H1 (cell line): ENCODE measurements at regions not wholly inside any gene's neighbourhood (a gene's known extent, or its start where the extent isn't known, plus 50 kb on each side); places are given as distances from the start of the nearest gene placed in this dataset.

Source experiments
- CTCF ChIA-PET: fragments of 300-600 bp; sonication (Branson Sonifier 250); formaldehyde crosslinking; loops from one replicate; lab custom pipeline; 2021; ENCODE audit not compliant: partially characterized antibody; lab: Charles Lee
- POLR2A ChIA-PET: fragments of 300-600 bp; sonication (Branson Sonifier 250); formaldehyde crosslinking; loops from one replicate; lab custom pipeline; 2021; ENCODE audit warnings: inconsistent platforms; ENCODE audit not compliant: partially characterized antibody; lab: Charles Lee
- DNase-seq, 2 experiments: peaks; one replicate each; pipeline versions ENCODE4 v3.0.0 to v3.0.0-alpha.2; 2010 to 2022; ENCODE audit warnings: low spot score in 2 of 2, low read depth in 1 of 2, mixed read lengths in 1 of 2
- FAIRE-seq: peaks from 2 replicates; lab custom pipeline; 2011; peaks lifted over from hg19 to GRCh38; lab: Jason Lieb, UNC
- H2AFZ ChIP-seq: 2 replicates; pipeline ENCODE4 v1.8.1; 2012; ENCODE audit warnings: low read length, inconsistent platforms
- H2AK5ac ChIP-seq: 2 replicates; pipeline ENCODE4 v1.6.1; 2013; ENCODE audit warnings: low read depth, low read length
- H2BK120ac ChIP-seq: replicated peaks from 2 replicates; pipeline ENCODE3; 2013; ENCODE audit warnings: low read depth, low read length, inconsistent platforms
- H2BK12ac ChIP-seq: 2 replicates; pipeline ENCODE4 v1.6.1; 2013; ENCODE audit warnings: low read depth, low read length
- H2BK15ac ChIP-seq: 2 replicates; pipeline ENCODE4 v1.6.1; 2013; ENCODE audit warnings: low read length
- H2BK20ac ChIP-seq: 2 replicates; pipeline ENCODE4 v1.6.1; 2013; ENCODE audit warnings: low read length
- H2BK5ac ChIP-seq: 2 replicates; pipeline ENCODE4 v1.6.1; 2013; ENCODE audit warnings: low read depth, low read length
- H3K14ac ChIP-seq: 2 replicates; pipeline ENCODE4 v1.6.1; 2013; ENCODE audit warnings: inconsistent platforms; ENCODE audit not compliant: insufficient read length
- H3K18ac ChIP-seq: 2 replicates; pipeline ENCODE4 v1.6.1; 2013; ENCODE audit warnings: low read length; ENCODE audit errors: extremely low read depth
- H3K23ac ChIP-seq: 2 replicates; pipeline ENCODE4 v1.6.1; 2013; ENCODE audit warnings: inconsistent platforms; ENCODE audit not compliant: insufficient read length
- H3K23me2 ChIP-seq: 2 replicates; pipeline ENCODE4 v1.6.1; 2013; ENCODE audit warnings: low read depth, low read length
- H3K27ac ChIP-seq: 2 replicates; pipeline ENCODE4 v1.6.1; 2011; ENCODE audit warnings: low read depth, low read length, inconsistent platforms
- H3K27me3 ChIP-seq, 4 experiments: replicated peaks in 1 of 4; 1 replicate in 1 of 4; 2 replicates in 3 of 4; pipeline versions ENCODE4 v1.6.1 to v1.8.1; 2011 to 2013; ENCODE audit warnings: low read length in 3 of 4, mild to moderate bottlenecking in 3 of 4, inconsistent platforms in 2 of 4, mixed read lengths in 2 of 4, moderate library complexity in 1 of 4; ENCODE audit not compliant: control insufficient read depth in 3 of 4, insufficient read depth in 3 of 4; ENCODE audit errors: extremely low read depth in 1 of 4
- H3K36me3 ChIP-seq, 4 experiments: 2 replicates each; pipeline versions ENCODE4 v1.6.1 to v1.8.1; 2011 to 2013; ENCODE audit warnings: mild to moderate bottlenecking in 4 of 4, low read length in 3 of 4, moderate library complexity in 2 of 4, control low read depth in 1 of 4, inconsistent platforms in 1 of 4; ENCODE audit not compliant: insufficient read depth in 4 of 4, control insufficient read depth in 2 of 4
- H3K4ac ChIP-seq: replicated peaks from 2 replicates; pipeline ENCODE3; 2013; ENCODE audit warnings: low read length, low read depth, mixed read lengths, inconsistent platforms; ENCODE audit not compliant: insufficient read length
- H3K4me1 ChIP-seq, 4 experiments: replicated peaks in 1 of 4; 1 replicate in 1 of 4; 2 replicates in 3 of 4; pipeline versions ENCODE4 v1.6.1 to v1.8.1; 2011 to 2013; ENCODE audit warnings: low read length in 3 of 4, inconsistent platforms in 2 of 4, mixed read lengths in 1 of 4; ENCODE audit not compliant: insufficient read depth in 4 of 4, control insufficient read depth in 3 of 4
- H3K4me2 ChIP-seq, 2 experiments: 2 replicates each; pipeline versions ENCODE4 v1.6.1 to v1.8.1; 2011 to 2013; ENCODE audit warnings: low read depth in 2 of 2, low read length in 2 of 2, control low read depth in 1 of 2, inconsistent platforms in 1 of 2, mild to moderate bottlenecking in 1 of 2; ENCODE audit not compliant: insufficient read depth in 1 of 2
- H3K4me3 ChIP-seq, 4 experiments: fragments of 200-600, 300-600 bp in 1 of 4; sonication (generic), shearing (Covaris generic), sonication (Bioruptor Twin) in 1 of 4; 2 replicates each; pipeline versions ENCODE4 v1.5.1 to v1.8.1; 2011 to 2016; ENCODE audit warnings: low read length in 4 of 4, low read depth in 3 of 4, control low read depth in 2 of 4, inconsistent platforms in 2 of 4, mild to moderate bottlenecking in 2 of 4, mixed read lengths in 1 of 4, moderate library complexity in 1 of 4; ENCODE audit not compliant: insufficient read depth in 2 of 4; ENCODE audit errors: extremely low read depth in 1 of 4
- H3K56ac ChIP-seq: replicated peaks from 2 replicates; pipeline ENCODE3; 2013; ENCODE audit warnings: low read depth, mild to moderate bottlenecking, mixed read lengths, low read length, inconsistent platforms; ENCODE audit not compliant: insufficient read length
- H3K79me1 ChIP-seq: 2 replicates; pipeline ENCODE4 v1.6.1; 2013; ENCODE audit warnings: low read depth, low read length, control low read depth
- H3K79me2 ChIP-seq, 2 experiments: 2 replicates each; pipeline versions ENCODE4 v1.6.1 to v1.8.1; 2012 to 2013; ENCODE audit warnings: low read length in 2 of 2, mild to moderate bottlenecking in 2 of 2, inconsistent platforms in 1 of 2; ENCODE audit not compliant: insufficient read depth in 2 of 2, control insufficient read depth in 1 of 2
- H3K9ac ChIP-seq, 4 experiments: replicated peaks in 1 of 4; 1 replicate in 1 of 4; 2 replicates in 3 of 4; pipeline versions ENCODE4 v1.6.1 to v1.8.1; 2011 to 2013; ENCODE audit warnings: low read depth in 3 of 4, low read length in 3 of 4, control low read depth in 2 of 4, mild to moderate bottlenecking in 2 of 4, moderate library complexity in 2 of 4, inconsistent platforms in 1 of 4; ENCODE audit errors: extremely low read depth in 1 of 4
- H3K9me3 ChIP-seq, 2 experiments: 2 replicates each; pipeline versions ENCODE4 v1.6.1 to v1.8.1; 2012 to 2013; ENCODE audit warnings: mild to moderate bottlenecking in 2 of 2, moderate library complexity in 2 of 2, control low read depth in 1 of 2, inconsistent platforms in 1 of 2, low read depth in 1 of 2, low read length in 1 of 2, mixed read lengths in 1 of 2; ENCODE audit not compliant: insufficient read depth in 2 of 2
- H4K20me1 ChIP-seq, 2 experiments: replicated peaks in 1 of 2; 2 replicates each; pipeline versions ENCODE3 to v1.8.1; 2011 to 2013; ENCODE audit warnings: inconsistent platforms in 2 of 2, low read length in 2 of 2, mild to moderate bottlenecking in 1 of 2; ENCODE audit not compliant: insufficient read depth in 2 of 2, control insufficient read depth in 1 of 2
- H4K5ac ChIP-seq: 2 replicates; pipeline ENCODE4 v1.6.1; 2013; ENCODE audit warnings: low read length, low read depth, mixed read lengths, inconsistent platforms; ENCODE audit not compliant: insufficient read length
- H4K8ac ChIP-seq: 2 replicates; pipeline ENCODE4 v1.8.0; 2013; ENCODE audit warnings: mild to moderate bottlenecking, moderate library complexity, low read length, inconsistent platforms; ENCODE audit not compliant: insufficient read depth; ENCODE audit errors: extremely low read depth
- H4K91ac ChIP-seq: replicated peaks from 2 replicates; pipeline ENCODE3; 2013; ENCODE audit warnings: low read length, mixed read lengths, inconsistent platforms; ENCODE audit not compliant: insufficient read length
- BRCA1 ChIP-seq: IDR thresholded peaks from 2 replicates; pipeline ENCODE4 v1.6.1; 2012; ENCODE audit warnings: low read depth, low read length, improper control_type of control experiment
- CBX5 ChIP-seq: fragments of 300-800, 300-1000 bp; sonication (generic); IDR thresholded peaks from 2 replicates; pipeline ENCODE4 v1.7.1; 2016; ENCODE audit warnings: antibody characterized with exemption, low read length, low read depth
- CHD2 ChIP-seq: IDR thresholded peaks from 2 replicates; pipeline ENCODE4 v1.6.1; 2012; ENCODE audit warnings: low read length, improper control_type of control experiment
- EP300 ChIP-seq, 2 experiments: IDR thresholded peaks; 1 replicate in 1 of 2; 2 replicates in 1 of 2; pipeline ENCODE4 v1.6.1; 2011 to 2012; ENCODE audit warnings: low read depth in 2 of 2, low read length in 2 of 2, mild to moderate bottlenecking in 2 of 2, borderline replicate concordance in 1 of 2, inconsistent platforms in 1 of 2, moderate library complexity in 1 of 2
- KDM1A ChIP-seq: fragments of 200-600, 300-600 bp; sonication (generic); IDR thresholded peaks from 2 replicates; pipeline ENCODE4 v1.7.1; 2016; ENCODE audit warnings: mild to moderate bottlenecking, low read length, borderline replicate concordance
- KDM4A ChIP-seq: IDR thresholded peaks from one replicate; pipeline ENCODE4 v1.7.1; 2012; ENCODE audit warnings: low read depth, mild to moderate bottlenecking, moderate library complexity, low read length, inconsistent platforms; ENCODE audit not compliant: severe bottlenecking
- NANOG ChIP-seq: IDR thresholded peaks from 2 replicates; pipeline ENCODE4 v1.6.1; 2011; ENCODE audit warnings: low read length, low read depth, mild to moderate bottlenecking, inconsistent platforms; ENCODE audit not compliant: insufficient read depth, poor library complexity, severe bottlenecking
- PHF8 ChIP-seq: fragments of 200-600 bp; sonication (generic); conservative IDR thresholded peaks from 2 replicates; pipeline ENCODE4 v1.7.1; 2012; ENCODE audit warnings: low read depth, mild to moderate bottlenecking, inconsistent platforms, low read length, moderate library complexity
- SRF ChIP-seq: IDR thresholded peaks from 2 replicates; pipeline ENCODE4 v1.6.1; 2011; ENCODE audit warnings: mild to moderate bottlenecking, low read depth, low read length, moderate library complexity
- USF2 ChIP-seq: IDR thresholded peaks from 2 replicates; pipeline ENCODE4 v1.6.1; 2011; ENCODE audit warnings: low read length, improper control_type of control experiment
- WGBS, 2 experiments: shearing (Covaris generic) in 1 of 2; methylation state at CpG; one replicate each; pipeline versions ENCODE4 v1.1.6 to v1.1.7; 2013 to 2015; ENCODE audit warnings: low lambda C conversion rate in 2 of 2, mixed read lengths in 2 of 2, inconsistent platforms in 1 of 2, low coverage in 1 of 2, missing lambda C conversion rate in 1 of 2; ENCODE audit not compliant: insufficient replicate concordance in 2 of 2, insufficient coverage in 1 of 2, insufficient read length in 1 of 2; ENCODE audit errors: extremely low coverage in 1 of 2, missing lambda C conversion rate in 1 of 2; 5-methylcytosine and 5-hydroxymethylcytosine counted together

- Histone ChIP-seq H3K4me2 (no peak overlapping the region), H2BK5ac (no peak overlapping the region), H3K9ac (no peak overlapping the region), H3K4ac (no peak overlapping the region), H3K79me1 (no peaks in the 10 kb centered on the region), H3K23me2 (peaks cover 2% of the 10 kb centered on the region; the same call in 1 of the 2 replicates), H2AK5ac (no peak overlapping the region), H3K23ac (no peak overlapping the region), H4K91ac (no peak overlapping the region), H3K9me3 (no peaks in the 10 kb centered on the region), H2BK120ac (no peak overlapping the region), H2BK15ac (no peak overlapping the region), H3K18ac (no peak overlapping the region), H3K4me1 (no peaks in the 10 kb centered on the region), H3K36me3 (no peaks in the 10 kb centered on the region), H3K79me2 (no peaks in the 10 kb centered on the region), H3K4me3 (no peak overlapping the region), H2BK12ac (no peak overlapping the region), H3K14ac (no peak overlapping the region), H3K56ac (no peak overlapping the region), H4K20me1 (no peaks in the 10 kb centered on the region), H2AFZ (no peak overlapping the region), H4K5ac (no peak overlapping the region), H4K8ac (no peak overlapping the region), H2BK20ac (no peak overlapping the region), H3K27me3 (no peaks in the 10 kb centered on the region), H3K27ac (no peak overlapping the region)
- FAIRE-seq (no peak), DNase-seq (no peak)
- 80% methylated on average over 2 of the region's 2 CpGs; no CpG with 5 or more reads in 1 of the 2 experiments for WGBS, 2 experiments
- CTCF ChIA-PET: interaction anchor here (0.9 to 2.0 kb wide), 4 partner anchors 29 to 50 kb away, joined by 3 to 4 read pairs (median 3); no protein-coding TSS in a partner anchor
- POLR2A ChIA-PET: interaction anchor here (1.0 kb wide), 1 partner anchor 9 kb away, joined by 3 read pairs; no protein-coding TSS in a partner anchor
- TF ChIP-seq USF2 (no peak), NANOG (no peak), KDM4A (no peak), PHF8 (no peak), SRF (no peak), BRCA1 (no peak), EP300 (IDR thresholded peaks at IDR 0.05; ENCODE audit: borderline replicate concordance in 1 of 2, low read depth in 2 of 2, low read length in 2 of 2) (no peak), KDM1A (no peak), CHD2 (no peak), CBX5 (no peak)
These were observed 49.9 kb upstream of the NIPBL start for GRCh38 chr5:36826694-36827093.
